Testis (tissue), 2 donors: ENCODE measurements at regions not wholly inside any gene's neighbourhood (a gene's known extent, or its start where the extent isn't known, plus 50 kb on each side); places are given as distances from the start of the nearest gene placed in this dataset.

Experiments
- DNase-seq: peaks from one replicate; pipeline ENCODE4 v3.0.0-alpha.2; 2019
- H3K27ac ChIP-seq, 2 donors: fragments of 200-600 bp; sonication (generic); one replicate each; pipeline ENCODE4 v1.5.1; 2019
- H3K27me3 ChIP-seq: fragments of 200-600 bp; sonication (generic); one replicate; pipeline ENCODE4 v1.5.1; 2019
- H3K36me3 ChIP-seq: fragments of 200-600 bp; sonication (generic); one replicate; pipeline ENCODE4 v1.5.1; 2017; ENCODE audit warnings: low read depth; ENCODE audit errors: missing control alignments
- H3K4me1 ChIP-seq: fragments of 200-600 bp; sonication (generic); one replicate; pipeline ENCODE4 v1.5.1; 2019
- H3K4me3 ChIP-seq, 2 donors: fragments of 200-600 bp; sonication (generic); one replicate each; pipeline ENCODE4 v1.5.1; 2017 to 2019
- H3K9me3 ChIP-seq: fragments of 200-600 bp; sonication (generic); one replicate; pipeline ENCODE4 v1.5.1; 2017
- CTCF ChIP-seq, 3 experiments: fragments of 450-650 bp in 2 of 3; fragments of 200-600 bp in 1 of 3; sonication (generic) in 1 of 3; IDR thresholded peaks; one replicate each; pipeline ENCODE4 v1.5.1; 2016 to 2019; ENCODE audit warnings: antibody characterized with exemption in 3 of 3, mild to moderate bottlenecking in 2 of 3, moderate library complexity in 1 of 3
- POLR2A ChIP-seq: fragments of 450-650 bp; IDR thresholded peaks from one replicate; pipeline ENCODE4 v1.6.1; 2017; ENCODE audit warnings: antibody characterized with exemption, mild to moderate bottlenecking, moderate library complexity
- WGBS, 2 donors: methylation state at CpG; one replicate each; pipeline ENCODE4 v1.1.5; 2018; 5-methylcytosine and 5-hydroxymethylcytosine counted together
- intact Hi-C: fragments of 100-400 bp; cut with DNase I; formaldehyde crosslinking; loops from one replicate; pipeline ENCODE4 v1.15.1; 2023; ENCODE audit warnings: low total_unique reads

GRCh38 chr11:119831011-119831410, 102.0 kb upstream of the NECTIN1 start:
- Histone ChIP-seq H3K27me3 (no peaks in the 10 kb centered on the region), H3K4me3 (no peak overlapping the region), H3K4me1 (peaks cover 19% of the 10 kb centered on the region), H3K36me3 (no peaks in the 10 kb centered on the region), H3K9me3 (no peaks in the 10 kb centered on the region), H3K27ac (peak overlapping the region in 1 of 2 donors; percentile 8)
- no peak for DNase-seq
- TF ChIP-seq POLR2A (no peak), CTCF (IDR thresholded peaks at IDR 0.05) (no peak)
- intact Hi-C loops: no loop called here
- WGBS, 2 donors: 63 to 67% methylated on average over 7 of the region's 7 CpGs

GRCh38 chr11:119830400-119830799, 101.4 kb upstream of the NECTIN1 start:
- Histone ChIP-seq H3K27me3 (no peaks in the 10 kb centered on the region), H3K4me3 (no peak overlapping the region), H3K27ac (no peak overlapping the region), H3K36me3 (no peaks in the 10 kb centered on the region), H3K9me3 (no peaks in the 10 kb centered on the region), H3K4me1 (peaks cover 19% of the 10 kb centered on the region)
- TF ChIP-seq POLR2A (no peak), CTCF (IDR thresholded peaks at IDR 0.05) (no peak)
- peak; percentile 37 for DNase-seq
- 76 to 78% methylated on average over 6 of the region's 6 CpGs for WGBS, 2 donors
- intact Hi-C loops: no loop called here

GRCh38 chr11:119829402-119829801, 100.4 kb upstream of the NECTIN1 start:
- TF ChIP-seq POLR2A (no peak), CTCF (IDR thresholded peaks at IDR 0.05) (no peak)
- Histone ChIP-seq H3K4me3 (no peak overlapping the region), H3K27me3 (no peaks in the 10 kb centered on the region), H3K36me3 (no peaks in the 10 kb centered on the region), H3K27ac (no peak overlapping the region), H3K4me1 (peaks cover 19% of the 10 kb centered on the region), H3K9me3 (no peaks in the 10 kb centered on the region)
- 50 to 59% methylated on average over 3 of the region's 3 CpGs for WGBS, 2 donors
- peak; percentile 27 for DNase-seq
- intact Hi-C loops: no loop called here

GRCh38 chr11:119828819-119829218, 99.8 kb upstream of the NECTIN1 start:
- Histone ChIP-seq H3K27me3 (no peaks in the 10 kb centered on the region), H3K9me3 (no peaks in the 10 kb centered on the region), H3K4me1 (peaks cover 19% of the 10 kb centered on the region), H3K27ac (no peak overlapping the region), H3K36me3 (no peaks in the 10 kb centered on the region), H3K4me3 (no peak overlapping the region)
- 58 to 65% methylated on average over 2 of the region's 2 CpGs for WGBS, 2 donors
- DNase-seq: peak; percentile 60
- TF ChIP-seq CTCF (IDR thresholded peaks at IDR 0.05) (no peak), POLR2A (no peak)
- intact Hi-C loops: no loop called here

- H3K27me3 ChIP-seq: no peaks in the 10 kb centered on the region
Observed at GRCh38 chr11:119828006-119828405, 99.0 kb upstream of the NECTIN1 start.

More at GRCh38 chr11:119828006-119828405, 99.0 kb upstream of the NECTIN1 start:
- intact Hi-C loops: no loop called here
- Histone ChIP-seq H3K27ac (no peak overlapping the region), H3K4me1 (peaks cover 19% of the 10 kb centered on the region), H3K36me3 (no peaks in the 10 kb centered on the region), H3K9me3 (no peaks in the 10 kb centered on the region), H3K4me3 (no peak overlapping the region)
- no peak for TF ChIP-seq CTCF (IDR thresholded peaks at IDR 0.05)
- TF ChIP-seq POLR2A: no peak
- DNase-seq: no peak
- 68 to 76% methylated on average over 9 of the region's 9 CpGs for WGBS, 2 donors
